HEK293 (cell line): ENCODE measurements at regions not wholly inside any gene's neighbourhood (a gene's known extent, or its start where the extent isn't known, plus 50 kb on each side); places are given as distances from the start of the nearest gene placed in this dataset.

Experiments used
- CTCF ChIP-seq: fragments of 450-650 bp; formaldehyde crosslinking; IDR thresholded peaks from 2 replicates; pipeline ENCODE4 v1.5.1; 2016; ENCODE audit warnings: missing biosample characterization, missing genetic modification characterization
- KLF16 ChIP-seq: fragments of 450-650 bp; formaldehyde crosslinking; IDR thresholded peaks from 2 replicates; pipeline ENCODE4 v1.5.1; 2017; ENCODE audit warnings: missing biosample characterization, missing genetic modification characterization
- MEIS1 ChIP-seq: sonication (generic); formaldehyde crosslinking; IDR thresholded peaks from 2 replicates; pipeline ENCODE4 v1.8.1; 2022; ENCODE audit warnings: missing genetic modification reagents, mild to moderate bottlenecking, borderline replicate concordance
- PRDM4 ChIP-seq: fragments of 450-650 bp; formaldehyde crosslinking; IDR thresholded peaks from 2 replicates; pipeline ENCODE4 v1.5.1; 2017; ENCODE audit warnings: missing biosample characterization, missing genetic modification characterization
- SETDB1 ChIP-seq: IDR thresholded peaks from one replicate; pipeline ENCODE4 v1.6.1; 2017; ENCODE audit warnings: mild to moderate bottlenecking, low read length, moderate library complexity, mixed read lengths; ENCODE audit not compliant: insufficient read length
- ZBTB1 ChIP-seq: fragments of 450-650 bp; formaldehyde crosslinking; IDR thresholded peaks from 2 replicates; pipeline ENCODE4 v1.5.1; 2016; ENCODE audit warnings: missing biosample characterization, missing genetic modification characterization
- ZNF138 ChIP-seq: fragments of 450-650 bp; formaldehyde crosslinking; IDR thresholded peaks from 2 replicates; pipeline ENCODE4 v1.5.1; 2016; ENCODE audit warnings: missing biosample characterization, missing genetic modification characterization, borderline replicate concordance
- ZNF335 ChIP-seq: fragments of 450-650 bp; formaldehyde crosslinking; conservative IDR thresholded peaks from 2 replicates; pipeline ENCODE4 v1.5.1; 2016; ENCODE audit warnings: missing biosample characterization, missing genetic modification characterization
- ZNF473 ChIP-seq: fragments of 450-650 bp; formaldehyde crosslinking; IDR thresholded peaks from 2 replicates; pipeline ENCODE4 v1.5.1; 2017; ENCODE audit warnings: missing biosample characterization, missing genetic modification characterization
- ZNF558 ChIP-seq: fragments of 450-650 bp; formaldehyde crosslinking; IDR thresholded peaks from 2 replicates; pipeline ENCODE4 v1.5.1; 2016; ENCODE audit warnings: missing biosample characterization, missing genetic modification characterization
- ZNF660 ChIP-seq: fragments of 450-650 bp; IDR thresholded peaks from 2 replicates; pipeline ENCODE4 v1.5.1; 2018; ENCODE audit warnings: missing biosample characterization, mild to moderate bottlenecking, missing genetic modification characterization
- ZNF670 ChIP-seq: fragments of 450-650 bp; formaldehyde crosslinking; IDR thresholded peaks from 2 replicates; pipeline ENCODE4 v1.5.1; 2016; ENCODE audit warnings: missing biosample characterization, missing genetic modification characterization, low read depth
- ZNF747 ChIP-seq: fragments of 450-650 bp; formaldehyde crosslinking; IDR thresholded peaks from 2 replicates; pipeline ENCODE4 v1.5.1; 2016; ENCODE audit warnings: missing biosample characterization, missing genetic modification characterization
- TF ChIP-seq, protein P1 (sequence below): fragments of 450-650 bp; formaldehyde crosslinking; IDR thresholded peaks from 2 replicates; pipeline ENCODE4 v1.5.1; 2016; ENCODE audit warnings: missing biosample characterization, missing genetic modification characterization

- no peak for TF ChIP-seq CTCF
- no peak for TF ChIP-seq SETDB1
- TF ChIP-seq, protein P1, sequence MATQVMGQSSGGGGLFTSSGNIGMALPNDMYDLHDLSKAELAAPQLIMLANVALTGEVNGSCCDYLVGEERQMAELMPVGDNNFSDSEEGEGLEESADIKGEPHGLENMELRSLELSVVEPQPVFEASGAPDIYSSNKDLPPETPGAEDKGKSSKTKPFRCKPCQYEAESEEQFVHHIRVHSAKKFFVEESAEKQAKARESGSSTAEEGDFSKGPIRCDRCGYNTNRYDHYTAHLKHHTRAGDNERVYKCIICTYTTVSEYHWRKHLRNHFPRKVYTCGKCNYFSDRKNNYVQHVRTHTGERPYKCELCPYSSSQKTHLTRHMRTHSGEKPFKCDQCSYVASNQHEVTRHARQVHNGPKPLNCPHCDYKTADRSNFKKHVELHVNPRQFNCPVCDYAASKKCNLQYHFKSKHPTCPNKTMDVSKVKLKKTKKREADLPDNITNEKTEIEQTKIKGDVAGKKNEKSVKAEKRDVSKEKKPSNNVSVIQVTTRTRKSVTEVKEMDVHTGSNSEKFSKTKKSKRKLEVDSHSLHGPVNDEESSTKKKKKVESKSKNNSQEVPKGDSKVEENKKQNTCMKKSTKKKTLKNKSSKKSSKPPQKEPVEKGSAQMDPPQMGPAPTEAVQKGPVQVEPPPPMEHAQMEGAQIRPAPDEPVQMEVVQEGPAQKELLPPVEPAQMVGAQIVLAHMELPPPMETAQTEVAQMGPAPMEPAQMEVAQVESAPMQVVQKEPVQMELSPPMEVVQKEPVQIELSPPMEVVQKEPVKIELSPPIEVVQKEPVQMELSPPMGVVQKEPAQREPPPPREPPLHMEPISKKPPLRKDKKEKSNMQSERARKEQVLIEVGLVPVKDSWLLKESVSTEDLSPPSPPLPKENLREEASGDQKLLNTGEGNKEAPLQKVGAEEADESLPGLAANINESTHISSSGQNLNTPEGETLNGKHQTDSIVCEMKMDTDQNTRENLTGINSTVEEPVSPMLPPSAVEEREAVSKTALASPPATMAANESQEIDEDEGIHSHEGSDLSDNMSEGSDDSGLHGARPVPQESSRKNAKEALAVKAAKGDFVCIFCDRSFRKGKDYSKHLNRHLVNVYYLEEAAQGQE, result no peak
- TF ChIP-seq ZNF138, result no peak
- TF ChIP-seq ZNF670 (tag by site-specific recombination), result no peak
- TF ChIP-seq ZNF335 (tag by site-specific recombination), result no peak
- no peak for TF ChIP-seq KLF16 (tag by site-specific recombination)
- no peak for TF ChIP-seq ZNF747
- TF ChIP-seq MEIS1 (CRISPR knock-in tag), result no peak
- no peak for TF ChIP-seq ZBTB1
- no peak for TF ChIP-seq ZNF558 (tag by site-specific recombination)
- no peak for TF ChIP-seq PRDM4 (tag by site-specific recombination)
- no peak for TF ChIP-seq ZNF473 (tag by site-specific recombination)
- TF ChIP-seq ZNF660 (tag by site-specific recombination), result no peak
These were observed 157.2 kb upstream of the FOXF1 start for GRCh38 chr16:86353148-86353547.
